HG03095 (cell line): ENCODE measurements at regions not wholly inside any gene's neighbourhood (a gene's known extent, or its start where the extent isn't known, plus 50 kb on each side); places are given as distances from the start of the nearest gene placed in this dataset.

Source experiments
- ATAC-seq: cut with Tn5 transposase; IDR thresholded peaks from one replicate; pipeline ENCODE4 v1.9.1; 2021; ENCODE audit warnings: moderate library complexity; ENCODE audit not compliant: unreplicated experiment

- ATAC-seq = no peak
Observed at GRCh38 chr3:43183456-43183855, 77.6 kb upstream of the POMGNT2 start.

DNA sequence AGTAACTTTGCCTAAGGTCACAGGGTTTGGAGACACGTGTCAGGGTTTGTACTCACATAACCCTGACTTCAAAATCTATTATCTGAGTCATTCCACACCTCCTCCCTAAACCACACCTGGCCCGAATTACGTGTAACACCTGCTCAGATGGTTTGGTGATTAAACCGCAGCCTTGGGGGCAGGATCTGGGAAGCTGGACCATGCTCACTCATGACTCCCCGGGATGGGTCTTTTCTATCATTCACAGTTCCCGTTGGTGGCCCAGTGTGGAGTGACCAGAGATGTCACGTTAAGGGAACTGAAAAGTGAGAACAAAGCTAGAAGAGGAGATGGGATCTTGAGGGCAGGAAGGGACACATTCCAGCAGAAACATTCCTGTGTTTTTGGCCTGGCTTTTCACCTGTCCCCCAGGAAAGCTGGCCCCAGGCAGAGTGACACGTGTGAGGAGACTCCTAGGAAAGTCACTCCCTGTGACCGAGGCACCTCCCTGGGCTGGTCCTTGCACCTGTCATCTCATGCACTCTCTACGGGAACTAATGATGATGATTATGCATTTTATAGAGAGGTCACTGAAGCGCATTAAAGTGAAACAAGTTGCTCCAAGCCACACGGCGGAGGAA, 75.4 kb upstream of the POMGNT2 start:
- ATAC-seq = peak; percentile 52

DNA sequence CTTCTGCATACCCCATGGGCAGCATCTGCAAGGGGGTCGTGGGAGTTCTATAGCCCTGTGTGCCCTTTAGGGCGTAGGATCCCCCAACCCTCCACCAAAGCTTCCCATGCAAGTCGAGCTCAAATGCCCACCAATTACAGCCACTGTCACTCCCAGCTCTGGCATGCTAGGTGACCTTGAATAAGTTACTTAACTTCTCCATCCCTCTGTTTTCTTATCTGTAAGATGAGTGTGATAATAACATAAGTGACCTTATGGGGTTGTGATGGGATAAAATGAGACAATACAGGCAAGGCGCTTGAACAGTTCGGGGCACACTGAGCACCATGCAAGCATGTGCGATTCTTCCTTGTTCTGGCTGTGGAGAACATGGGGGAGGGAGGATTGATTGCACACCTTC, 74.8 kb upstream of the POMGNT2 start:
- ATAC-seq = no peak

DNA sequence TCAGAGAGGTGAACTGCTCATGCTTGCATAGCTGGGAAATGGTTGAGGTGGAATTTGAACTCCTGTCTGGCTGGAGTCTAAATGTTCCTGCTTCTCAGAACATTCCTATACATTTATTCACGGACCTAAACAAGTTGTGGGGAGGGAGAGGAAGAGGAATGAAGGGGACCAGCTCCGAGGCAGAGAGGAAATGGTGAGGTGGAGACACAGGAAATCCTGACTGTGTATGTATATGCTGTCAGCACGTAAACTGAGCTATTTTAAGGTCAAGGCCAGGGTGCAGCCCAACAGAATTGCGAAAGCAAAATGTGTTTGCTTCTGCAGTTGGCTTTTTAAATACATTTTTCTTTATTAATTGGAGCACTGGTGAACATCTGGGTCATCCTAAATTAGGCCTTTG, 74.1 kb upstream of the POMGNT2 start:
- no peak for ATAC-seq

GRCh38 chr3:43178891-43179366, 73.0 kb upstream of the POMGNT2 start:
- ATAC-seq = no peak

GRCh38 chr3:43177085-43177484, 71.2 kb upstream of the POMGNT2 start:
- no peak for ATAC-seq

- no peak for ATAC-seq
Observed at GRCh38 chr3:43176666-43177065, 70.8 kb upstream of the POMGNT2 start.

- no peak for ATAC-seq
Observed at GRCh38 chr3:43175541-43175940, 69.7 kb upstream of the POMGNT2 start.

- ATAC-seq = no peak
Observed at GRCh38 chr3:43173949-43174348, 68.1 kb upstream of the POMGNT2 start.

- ATAC-seq = no peak
Observed at GRCh38 chr3:43171748-43172147, 65.9 kb upstream of the POMGNT2 start.

GRCh38 chr3:43170553-43170952, 64.7 kb upstream of the POMGNT2 start:
- no peak for ATAC-seq

GRCh38 chr3:43169987-43170386, 64.1 kb upstream of the POMGNT2 start:
- no peak for ATAC-seq

DNA sequence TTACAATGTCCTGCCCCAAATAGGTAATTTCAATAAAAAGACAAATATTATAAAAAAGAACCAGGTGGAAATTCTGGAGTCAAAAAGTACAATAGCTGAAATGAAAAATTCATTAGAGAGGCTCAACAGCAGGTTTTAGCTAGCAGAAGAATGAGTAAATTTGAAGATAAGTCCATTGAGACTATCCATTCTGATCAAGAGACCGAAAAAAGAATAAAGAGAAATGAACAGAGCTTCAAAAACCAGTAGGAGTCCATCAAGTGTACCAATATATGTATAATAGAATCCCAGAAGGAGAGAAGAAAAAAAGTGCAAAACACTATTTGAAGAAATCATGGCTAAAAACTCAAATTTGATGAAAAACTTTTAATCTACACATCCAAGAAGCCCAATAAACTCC, 60.5 kb upstream of the POMGNT2 start:
- ATAC-seq = no peak

DNA sequence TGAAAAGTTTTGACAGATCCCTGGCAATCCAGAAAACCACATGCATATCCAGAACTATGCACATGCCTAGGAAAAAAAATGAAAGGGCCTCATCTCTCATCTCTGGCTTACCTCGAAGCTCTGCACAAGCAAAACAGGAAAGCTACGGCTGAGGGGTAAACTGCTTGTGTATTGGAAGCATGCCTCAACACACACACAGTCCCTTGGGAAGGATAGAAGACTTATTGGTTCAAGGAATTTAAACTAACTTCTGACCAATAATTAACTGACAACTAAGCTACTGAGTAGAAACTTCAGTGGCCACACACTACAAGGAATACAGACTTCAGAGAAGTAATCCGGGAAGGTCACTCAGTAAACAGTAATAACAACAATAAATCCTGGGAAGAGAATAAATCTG, 59.9 kb upstream of the POMGNT2 start:
- ATAC-seq = no peak

GRCh38 chr3:43163895-43164493, 58.1 kb upstream of the POMGNT2 start:
- ATAC-seq = no peak

DNA sequence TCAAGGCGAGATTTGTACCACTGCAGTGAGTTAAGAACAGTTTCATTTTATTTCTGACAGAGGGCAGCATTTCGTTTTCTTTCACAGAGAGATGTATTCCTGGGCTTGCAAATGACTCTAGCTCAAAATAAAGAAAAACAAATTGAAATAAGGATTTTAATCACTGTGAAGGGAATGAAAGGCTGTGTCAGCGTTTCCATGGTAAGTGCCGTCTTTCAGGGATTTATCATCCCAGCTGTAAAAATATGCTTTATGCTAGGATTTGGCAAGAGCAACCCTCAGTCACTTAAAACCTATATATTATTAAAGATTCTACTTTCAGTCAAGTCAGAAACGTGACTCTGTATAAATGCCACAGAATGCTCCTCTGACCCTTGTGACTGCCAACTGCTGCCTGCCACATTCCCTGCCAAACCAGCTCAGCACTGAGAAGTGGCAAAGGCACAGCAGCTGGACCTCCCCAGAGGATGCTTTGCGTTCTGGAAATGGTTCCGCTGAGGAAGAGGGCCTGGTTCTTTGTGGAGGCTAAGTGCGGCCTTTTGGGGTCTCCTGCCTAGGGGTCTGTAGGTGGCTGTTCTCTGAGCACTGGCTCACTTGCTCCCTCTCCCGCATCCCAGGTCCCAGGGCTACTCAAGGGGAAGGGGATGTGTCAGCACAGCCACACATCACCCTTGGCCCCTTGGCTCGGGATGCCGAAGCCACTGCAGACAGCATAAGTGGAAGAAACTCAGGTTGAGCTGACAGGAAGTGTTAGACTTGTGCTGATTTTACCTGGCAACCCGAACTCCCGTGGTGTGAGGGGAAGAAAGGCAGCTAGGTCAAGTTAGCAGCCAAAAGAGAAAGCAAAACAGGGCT, 56.6 kb upstream of the POMGNT2 start:
- ATAC-seq = no peak

GRCh38 chr3:43161684-43162229, 55.9 kb upstream of the POMGNT2 start:
- no peak for ATAC-seq

- ATAC-seq = no peak
Observed at GRCh38 chr3:43160664-43161063, 54.8 kb upstream of the POMGNT2 start.

GRCh38 chr3:43159876-43160255, 54.0 kb upstream of the POMGNT2 start:
- ATAC-seq = no peak

- no peak for ATAC-seq
Observed at GRCh38 chr3:43159131-43159875, 53.4 kb upstream of the POMGNT2 start.

GRCh38 chr3:43156812-43157455, 51.1 kb upstream of the POMGNT2 start:
- no peak for ATAC-seq
